Cardiac muscle cell (in vitro differentiated cells and primary cell): ENCODE measurements at regions not wholly inside any gene's neighbourhood (a gene's known extent, or its start where the extent isn't known, plus 50 kb on each side); places are given as distances from the start of the nearest gene placed in this dataset.
"Not testable (repeated sequence)": the region's sequence is repeated elsewhere in the genome, so short reads cannot be mapped to it uniquely, and the experiment has no call there.

ENCODE experiments used
- DNase-seq, 2 donors: peaks; one replicate each; pipeline versions ENCODE4 v3.0.0 to v3.0.0-alpha.2; 2010 to 2017; ENCODE audit warnings: low read depth in 1 of 2, low spot score in 1 of 2
- H3K27ac ChIP-seq: fragments of 200-600 bp; sonication (generic); 2 replicates; pipeline ENCODE4 v1.5.1; 2016
- H3K27me3 ChIP-seq: fragments of 200-600 bp; sonication (generic); 2 replicates; pipeline ENCODE4 v1.6.0; 2016; ENCODE audit warnings: control low read depth
- H3K36me3 ChIP-seq: fragments of 200-600 bp; sonication (generic); 2 replicates; pipeline ENCODE4 v1.5.1; 2016; ENCODE audit warnings: control low read depth
- H3K4me1 ChIP-seq: fragments of 200-600 bp; sonication (generic); 2 replicates; pipeline ENCODE4 v1.8.1; 2017; ENCODE audit warnings: low read depth, mild to moderate bottlenecking, mixed run types
- H3K4me3 ChIP-seq: fragments of 200-600 bp; sonication (generic); 2 replicates; pipeline ENCODE4 v1.5.1; 2016; ENCODE audit warnings: mild to moderate bottlenecking
- H3K9me3 ChIP-seq: fragments of 200-600 bp; sonication (generic); 2 replicates; pipeline ENCODE4 v1.5.1; 2017; ENCODE audit warnings: low read depth, mild to moderate bottlenecking, control low read depth
- TF ChIP-seq, protein P1 (sequence below): IDR thresholded peaks from 2 replicates; pipeline ENCODE4 v1.5.1; 2012; ENCODE audit warnings: low read depth, mild to moderate bottlenecking, low read length

GRCh38 chr20:43385914-43386313 is 71.8 kb upstream of the SRSF6 start:
- Histone ChIP-seq H3K27ac (no peak overlapping the region), H3K4me1 (no peaks in the 10 kb centered on the region), H3K4me3 (no peak overlapping the region), H3K27me3 (no peaks in the 10 kb centered on the region), H3K9me3 (no peaks in the 10 kb centered on the region), H3K36me3 (no peaks in the 10 kb centered on the region)
- TF ChIP-seq, protein P1, sequence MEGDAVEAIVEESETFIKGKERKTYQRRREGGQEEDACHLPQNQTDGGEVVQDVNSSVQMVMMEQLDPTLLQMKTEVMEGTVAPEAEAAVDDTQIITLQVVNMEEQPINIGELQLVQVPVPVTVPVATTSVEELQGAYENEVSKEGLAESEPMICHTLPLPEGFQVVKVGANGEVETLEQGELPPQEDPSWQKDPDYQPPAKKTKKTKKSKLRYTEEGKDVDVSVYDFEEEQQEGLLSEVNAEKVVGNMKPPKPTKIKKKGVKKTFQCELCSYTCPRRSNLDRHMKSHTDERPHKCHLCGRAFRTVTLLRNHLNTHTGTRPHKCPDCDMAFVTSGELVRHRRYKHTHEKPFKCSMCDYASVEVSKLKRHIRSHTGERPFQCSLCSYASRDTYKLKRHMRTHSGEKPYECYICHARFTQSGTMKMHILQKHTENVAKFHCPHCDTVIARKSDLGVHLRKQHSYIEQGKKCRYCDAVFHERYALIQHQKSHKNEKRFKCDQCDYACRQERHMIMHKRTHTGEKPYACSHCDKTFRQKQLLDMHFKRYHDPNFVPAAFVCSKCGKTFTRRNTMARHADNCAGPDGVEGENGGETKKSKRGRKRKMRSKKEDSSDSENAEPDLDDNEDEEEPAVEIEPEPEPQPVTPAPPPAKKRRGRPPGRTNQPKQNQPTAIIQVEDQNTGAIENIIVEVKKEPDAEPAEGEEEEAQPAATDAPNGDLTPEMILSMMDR, result no peak
- no peak for DNase-seq

DNA sequence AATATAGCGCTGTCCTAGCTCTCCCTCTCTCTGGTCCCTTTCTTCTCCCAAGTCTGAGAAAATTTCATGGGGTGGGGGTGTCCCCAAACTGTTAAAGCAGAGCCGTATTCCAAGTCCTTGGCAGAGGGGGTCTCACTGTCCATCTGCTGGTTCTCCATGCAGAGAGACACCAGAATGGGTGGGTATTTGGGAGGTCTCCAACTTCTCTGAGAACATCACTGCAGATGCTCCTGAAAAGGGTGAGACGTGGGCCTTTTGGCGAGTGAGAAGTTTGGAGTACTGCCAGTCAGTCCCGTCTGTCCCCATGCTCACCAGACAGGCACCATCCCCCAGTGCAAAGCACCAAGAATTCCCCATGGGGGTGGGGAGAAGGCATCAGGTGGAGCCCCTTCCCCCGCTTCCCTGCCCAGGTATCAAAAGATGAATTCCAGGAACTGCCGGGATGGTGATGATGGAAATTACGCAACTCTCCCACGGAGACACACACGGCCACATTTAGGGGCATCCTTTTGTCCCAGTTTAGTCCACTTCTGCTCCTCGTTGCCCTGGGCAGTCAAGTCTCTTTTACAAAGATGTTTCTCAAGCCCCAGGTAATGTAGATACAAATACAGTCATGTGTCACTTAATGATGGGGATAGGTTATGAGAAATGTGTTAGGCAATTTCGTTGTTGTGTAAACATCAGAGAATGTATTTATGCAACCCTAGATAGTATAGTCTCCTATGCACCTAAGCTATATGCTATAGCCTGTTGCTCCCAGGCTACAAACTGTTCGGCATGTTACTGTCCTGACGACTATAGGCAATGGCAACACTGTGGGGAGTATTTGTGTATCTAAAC is 73.4 kb upstream of the SRSF6 start:
- no peak for DNase-seq

DNA sequence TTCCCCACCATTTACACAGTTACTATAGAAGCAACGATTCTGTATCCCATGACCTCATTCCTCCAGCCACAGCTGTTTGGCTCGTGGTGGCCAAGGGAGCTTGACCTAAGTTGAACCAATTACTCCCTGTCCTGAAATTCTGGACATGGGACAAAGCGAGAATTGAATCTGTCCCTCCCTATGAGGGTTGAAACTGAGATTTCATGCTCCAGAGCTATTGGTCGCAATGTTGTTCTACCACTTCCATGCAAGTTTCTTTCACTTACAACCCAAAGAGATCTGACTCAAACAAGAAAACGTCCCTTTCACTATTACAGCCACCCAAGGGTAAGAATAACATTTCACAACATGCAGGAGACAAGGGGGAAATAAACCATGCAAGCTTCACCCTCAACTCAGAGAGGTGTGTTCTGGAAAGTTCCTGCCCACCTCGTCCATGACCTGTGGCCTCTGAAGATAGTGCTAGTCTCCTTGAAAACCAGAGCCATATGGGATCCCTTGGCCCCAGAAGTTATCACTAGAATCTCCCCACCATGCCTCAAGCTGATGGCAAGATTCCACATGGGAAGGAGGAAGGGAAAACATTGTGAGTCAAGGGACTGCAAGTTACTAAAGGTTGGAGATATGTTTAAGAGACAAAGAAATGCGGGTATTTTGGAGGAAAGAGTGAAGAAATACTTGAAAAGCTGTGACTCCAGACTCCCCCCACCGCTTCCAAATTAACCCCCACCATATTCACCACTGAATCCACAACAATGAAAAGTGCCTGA is 74.5 kb upstream of the SRSF6 start:
- H3K27me3 ChIP-seq, result no peaks in the 10 kb centered on the region
- TF ChIP-seq, protein P1, result no peak
- H3K4me1 ChIP-seq, result no peaks in the 10 kb centered on the region
- no peak overlapping the region for H3K27ac ChIP-seq
- no peaks in the 10 kb centered on the region for H3K9me3 ChIP-seq
- DNase-seq, result peak in 1 of 2 donors; percentile 61
- H3K4me3 ChIP-seq, result no peak overlapping the region
- H3K36me3 ChIP-seq, result no peaks in the 10 kb centered on the region

More for the DNA sequence above, 73.4 kb upstream of the SRSF6 start:
- TF ChIP-seq, protein P1, result no peak
- no peaks in the 10 kb centered on the region for H3K4me1 ChIP-seq
- no peak overlapping the region for H3K27ac ChIP-seq
- no peaks in the 10 kb centered on the region for H3K36me3 ChIP-seq
- H3K27me3 ChIP-seq, result no peaks in the 10 kb centered on the region
- no peaks in the 10 kb centered on the region for H3K9me3 ChIP-seq
- no peak overlapping the region for H3K4me3 ChIP-seq

DNA sequence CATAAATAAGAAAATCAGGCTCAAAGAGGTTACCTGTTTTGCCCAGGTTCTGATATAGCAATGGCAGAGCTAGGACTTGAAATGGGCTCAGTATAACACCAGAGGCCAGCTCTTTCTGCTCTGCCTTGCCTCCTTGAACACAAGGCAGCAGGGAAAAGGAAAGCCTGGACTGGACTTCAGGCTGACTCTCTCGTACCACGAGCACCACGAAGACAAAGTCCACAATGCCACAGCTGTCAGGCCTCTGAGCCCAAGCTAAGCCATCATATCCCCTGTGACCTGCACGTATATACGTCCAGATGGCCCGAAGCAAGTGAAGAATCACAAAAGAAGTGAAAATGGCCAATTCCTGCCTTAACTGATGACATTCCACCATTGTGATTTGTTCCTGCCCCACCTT is 75.6 kb upstream of the SRSF6 start:
- H3K4me1 ChIP-seq, H3K27me3 ChIP-seq, H3K27ac ChIP-seq, DNase-seq, H3K4me3 ChIP-seq, H3K36me3 ChIP-seq, H3K9me3 ChIP-seq: not testable (repeated sequence)

DNA sequence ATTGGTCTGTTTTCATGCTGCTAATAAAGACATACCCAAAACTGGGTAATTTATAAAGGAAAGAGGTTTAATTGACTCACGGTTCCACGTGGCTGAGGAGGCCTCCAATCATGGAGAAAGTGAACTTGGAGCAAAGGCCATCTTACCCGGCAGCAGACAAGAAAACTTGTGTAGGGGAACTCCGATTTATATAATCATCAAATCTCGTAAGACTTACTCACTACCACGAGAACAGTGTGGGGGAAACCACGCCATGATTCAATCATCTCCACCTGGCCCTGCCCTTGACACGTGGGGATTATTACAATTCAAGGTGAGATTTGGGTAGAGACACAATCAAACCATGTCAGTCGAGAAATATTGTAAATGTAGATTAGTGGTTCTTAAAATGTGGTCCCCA is 76.2 kb upstream of the SRSF6 start:
- not testable (repeated sequence) for H3K36me3 ChIP-seq, H3K9me3 ChIP-seq

DNA sequence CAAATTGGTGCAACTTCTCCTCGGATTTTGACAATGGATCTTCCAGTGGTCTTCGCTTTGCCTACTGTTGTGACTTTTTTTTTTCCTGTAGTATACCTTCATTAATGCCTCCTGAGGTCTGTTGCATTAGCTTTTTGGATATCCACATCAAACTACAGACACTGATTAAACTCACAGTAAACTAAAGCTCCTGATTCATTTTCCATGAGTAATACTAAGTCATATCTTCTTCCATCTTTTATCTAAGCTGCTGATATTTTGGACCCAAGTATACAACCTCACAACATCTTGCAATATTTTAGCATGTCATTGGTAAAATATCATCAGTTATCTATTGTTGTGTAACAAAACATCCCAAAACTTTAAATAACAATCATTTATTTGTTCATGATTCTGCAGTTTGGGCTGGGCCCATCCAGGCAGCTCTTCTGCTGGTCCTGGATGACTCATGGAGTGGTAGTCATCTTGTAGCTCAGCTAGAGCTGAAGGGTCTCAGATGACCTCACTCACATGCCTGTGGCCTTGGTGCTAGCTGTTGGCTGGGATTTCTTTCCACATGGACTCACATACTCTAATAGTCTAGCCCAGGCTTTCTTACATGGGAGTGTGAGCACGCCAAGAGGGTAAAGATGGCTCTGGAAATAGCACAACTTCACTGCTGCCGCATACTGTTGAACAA is 78.3 kb upstream of the SRSF6 start:
- TF ChIP-seq, protein P1, result no peak
- Histone ChIP-seq H3K4me1 (no peaks in the 10 kb centered on the region), H3K4me3 (no peak overlapping the region), H3K9me3 (no peaks in the 10 kb centered on the region), H3K27ac (no peak overlapping the region), H3K36me3 (no peaks in the 10 kb centered on the region), H3K27me3 (no peaks in the 10 kb centered on the region)
- peak in 1 of 2 donors; percentile 91 for DNase-seq

More for the DNA sequence above, 76.2 kb upstream of the SRSF6 start:
- not testable (repeated sequence) for H3K4me1 ChIP-seq, H3K27me3 ChIP-seq, H3K27ac ChIP-seq, DNase-seq, H3K4me3 ChIP-seq
